Activated CD4-positive, CD25-positive, alpha-beta regulatory T cell treated with anti-CD3 and anti-CD28 coated beads, Interleukin-2, amount 50 U/mL, for 72 hours (primary cell): ENCODE measurements at regions not wholly inside any gene's neighbourhood (a gene's known extent, or its start where the extent isn't known, plus 50 kb on each side); places are given as distances from the start of the nearest gene placed in this dataset.

Source experiments
- DNase-seq: peaks from one replicate; pipeline ENCODE4 v3.0.0; 2021

DNA sequence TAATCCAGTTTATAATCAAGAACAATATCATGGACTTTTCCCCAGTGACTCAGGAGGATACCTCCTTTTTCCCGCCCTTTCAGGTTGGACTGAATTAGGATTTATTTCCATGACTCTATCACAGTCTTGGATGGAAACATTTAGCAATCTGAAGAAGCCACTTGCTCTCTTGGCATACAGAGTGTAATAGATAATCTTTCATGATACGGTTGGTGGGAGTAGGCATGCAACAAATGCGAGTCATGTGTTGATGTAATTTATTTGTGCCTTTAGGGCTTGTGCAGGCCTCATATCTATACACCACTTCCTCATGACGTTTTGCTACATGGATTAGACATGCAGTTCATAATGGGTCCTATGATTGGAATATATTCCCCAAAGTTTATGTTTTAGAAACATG is 54.2 kb upstream of the MCTP2 start:
- no peak for DNase-seq

DNA sequence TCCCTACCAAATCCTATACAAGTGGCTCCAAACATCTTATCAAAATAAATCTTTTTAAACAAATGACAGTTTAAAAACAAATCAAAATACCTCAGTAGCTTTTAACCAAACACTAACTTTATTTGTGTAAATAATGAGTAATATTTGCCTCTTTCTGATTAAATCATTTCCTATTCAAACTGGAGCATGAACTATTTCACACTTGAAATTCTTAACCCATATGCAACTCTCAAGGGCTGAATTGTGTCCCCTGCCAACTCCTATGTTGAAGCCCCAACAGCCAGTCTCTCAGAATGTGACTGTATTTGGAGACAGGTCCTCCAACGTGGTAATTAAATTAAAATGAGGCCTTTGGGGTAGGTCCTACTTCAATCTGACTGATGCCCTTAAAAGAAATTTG is 55.9 kb upstream of the MCTP2 start:
- DNase-seq = no peak

DNA sequence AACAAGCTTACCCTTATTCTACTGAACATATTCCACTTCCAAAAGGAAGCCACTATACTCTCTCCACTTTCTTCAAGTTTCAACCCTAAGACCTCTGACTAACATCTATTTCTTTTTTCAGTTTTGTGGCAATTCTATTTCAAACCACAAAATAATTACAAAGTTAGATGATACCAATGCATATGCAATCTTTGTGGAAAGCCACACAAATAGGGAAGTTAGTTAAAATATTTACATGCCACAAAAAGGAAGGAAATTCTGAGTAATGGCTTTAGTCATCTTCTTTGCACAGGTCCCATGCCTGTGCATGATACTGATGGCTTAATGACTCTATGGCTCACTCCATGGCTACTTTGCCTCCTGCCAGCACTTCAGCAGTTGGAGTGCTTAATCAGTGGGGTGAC is 57.0 kb upstream of the MCTP2 start:
- no peak for DNase-seq

DNA sequence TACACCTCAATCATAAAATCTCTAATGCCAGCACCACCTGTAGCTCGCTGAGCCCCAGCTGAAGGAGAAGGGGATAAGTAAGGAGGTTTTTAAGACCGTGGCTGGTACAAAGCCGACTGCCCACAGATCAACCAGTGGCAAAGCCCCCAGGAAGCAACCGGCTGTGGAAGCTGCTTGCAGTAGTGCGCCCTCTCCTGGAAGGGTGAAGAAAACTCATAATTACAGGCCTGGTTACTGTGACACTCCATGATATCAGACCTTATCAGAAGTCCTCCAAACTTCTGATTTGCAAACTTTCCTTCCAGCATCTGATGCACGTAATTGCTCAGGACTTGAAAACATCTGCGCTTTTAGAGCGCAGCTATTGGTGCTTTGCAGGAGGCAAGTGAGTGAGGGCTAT is 63.1 kb upstream of the MCTP2 start:
- DNase-seq = no peak

DNA sequence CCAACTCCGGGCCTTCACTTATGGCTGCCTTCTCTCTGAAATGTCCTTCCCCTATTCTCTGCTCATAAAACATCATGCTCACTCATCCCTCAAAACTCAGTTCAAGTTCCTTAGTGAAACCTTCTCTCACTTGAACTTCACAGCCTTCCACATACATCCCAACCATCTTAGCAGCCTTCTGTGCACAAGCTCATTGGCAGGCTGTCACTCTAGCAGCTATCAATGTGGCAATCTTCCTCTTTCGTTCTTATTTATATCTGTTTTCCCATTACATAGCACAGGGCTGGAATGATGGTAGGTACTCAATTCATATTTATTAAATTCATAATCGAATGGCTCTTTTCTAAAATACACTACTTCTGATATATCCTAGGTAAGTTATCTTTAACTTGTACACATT is 66.4 kb upstream of the MCTP2 start:
- DNase-seq = no peak

DNA sequence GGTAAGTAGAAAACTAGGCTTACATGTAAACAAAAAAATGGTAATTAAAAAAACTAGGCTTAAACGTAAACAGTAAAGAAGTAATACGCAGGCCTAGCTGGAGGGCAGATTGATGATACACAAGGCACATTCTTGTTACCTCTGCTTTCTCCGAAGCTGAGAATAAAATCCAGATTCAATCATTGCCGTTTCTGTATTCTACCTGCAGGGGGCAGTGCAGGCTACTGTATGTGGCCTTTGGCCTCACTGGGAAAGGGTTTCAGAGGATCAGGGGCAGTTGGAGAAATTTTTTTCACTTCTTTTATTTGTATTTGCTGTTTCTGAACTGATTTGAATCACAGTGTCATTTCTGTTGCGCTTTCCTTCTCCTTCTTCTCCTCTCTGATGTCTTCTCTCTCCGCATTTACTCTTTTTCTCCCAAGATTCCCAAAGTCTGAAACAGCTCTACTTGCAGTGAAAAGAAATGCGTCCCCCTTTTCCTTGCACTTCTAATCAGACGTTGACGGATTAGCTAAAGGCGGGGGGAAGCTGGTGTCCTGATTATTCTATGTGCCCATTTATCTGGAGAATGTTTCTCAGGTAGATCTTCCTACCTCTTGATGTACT is 67.1 kb upstream of the MCTP2 start:
- DNase-seq = peak; percentile 52

DNA sequence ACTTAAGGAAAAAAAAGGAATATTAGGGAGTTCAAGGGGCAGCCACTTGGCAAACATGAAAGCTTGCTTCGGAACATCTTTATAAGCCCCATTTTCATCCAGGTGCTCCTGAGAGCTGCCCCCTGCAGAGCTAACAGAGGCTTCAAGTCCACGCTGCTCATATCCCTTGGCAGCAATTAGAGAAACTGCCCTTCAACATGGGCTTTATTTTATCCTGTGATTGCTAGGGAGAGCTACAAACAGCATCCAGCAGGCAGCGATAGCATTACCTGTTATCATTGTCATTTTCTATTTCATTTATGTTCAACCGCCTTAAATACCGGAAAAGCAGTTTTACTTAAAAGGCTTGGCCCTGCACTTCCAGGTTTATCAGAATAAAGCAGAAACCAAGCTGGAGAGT is 68.4 kb upstream of the MCTP2 start:
- DNase-seq = no peak

DNA sequence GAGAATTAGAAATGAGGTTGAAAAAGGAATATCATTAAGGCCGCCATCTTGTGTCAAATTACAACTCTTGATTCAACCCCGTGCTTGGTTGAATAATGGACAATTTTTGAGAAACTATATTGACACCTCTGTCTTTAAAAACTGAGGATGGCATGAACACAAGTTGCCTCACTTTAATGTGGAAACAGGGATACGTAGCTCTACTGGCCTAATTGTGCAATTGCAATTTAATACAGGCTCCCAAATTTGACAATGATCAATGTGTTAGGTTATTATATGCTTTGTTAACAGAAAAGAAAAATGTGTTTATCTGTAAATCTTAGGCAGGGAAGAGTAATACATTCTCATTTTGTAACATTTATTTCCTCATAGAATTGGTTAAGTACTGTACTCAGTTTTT is 77.1 kb upstream of the MCTP2 start:
- no peak for DNase-seq

DNA sequence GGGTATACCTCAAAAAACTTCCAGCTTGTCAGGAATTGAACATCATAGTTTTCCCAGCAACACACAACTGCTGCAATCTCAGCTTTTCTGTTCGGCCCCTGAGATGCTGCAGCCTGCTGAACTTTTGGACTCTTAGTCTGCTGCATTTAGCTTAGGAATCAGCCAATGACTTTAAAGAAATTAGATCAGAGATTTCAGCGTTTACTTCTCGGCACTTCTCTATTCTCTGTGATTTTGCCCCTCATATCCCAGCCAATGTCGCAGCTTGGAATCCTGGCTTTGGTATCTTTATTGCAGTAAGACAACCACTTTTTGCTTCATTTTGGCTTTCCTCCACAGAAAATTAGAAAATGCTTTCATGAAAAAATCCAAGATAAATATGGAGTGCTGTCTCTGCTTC is 86.3 kb upstream of the MCTP2 start:
- no peak for DNase-seq

DNA sequence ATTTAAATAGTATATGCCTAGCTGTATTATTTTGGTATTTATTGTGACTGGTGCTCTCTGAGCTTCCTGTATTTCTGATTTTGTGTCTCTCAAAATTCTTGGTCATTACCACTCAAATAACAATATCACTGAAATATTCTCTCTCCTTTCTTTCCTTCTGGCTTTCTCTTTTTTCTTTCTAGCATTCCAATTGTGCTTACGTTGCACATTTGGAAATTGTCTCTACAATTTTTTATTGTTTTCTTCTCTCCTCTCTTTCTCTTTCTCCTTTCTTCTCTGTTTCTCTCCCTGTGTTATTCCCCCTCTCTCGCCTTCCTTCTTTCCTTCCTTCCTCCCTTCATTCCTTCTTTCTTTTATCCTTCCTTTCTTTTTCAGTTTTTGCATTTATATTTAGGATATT is 89.6 kb upstream of the MCTP2 start:
- no peak for DNase-seq

DNA sequence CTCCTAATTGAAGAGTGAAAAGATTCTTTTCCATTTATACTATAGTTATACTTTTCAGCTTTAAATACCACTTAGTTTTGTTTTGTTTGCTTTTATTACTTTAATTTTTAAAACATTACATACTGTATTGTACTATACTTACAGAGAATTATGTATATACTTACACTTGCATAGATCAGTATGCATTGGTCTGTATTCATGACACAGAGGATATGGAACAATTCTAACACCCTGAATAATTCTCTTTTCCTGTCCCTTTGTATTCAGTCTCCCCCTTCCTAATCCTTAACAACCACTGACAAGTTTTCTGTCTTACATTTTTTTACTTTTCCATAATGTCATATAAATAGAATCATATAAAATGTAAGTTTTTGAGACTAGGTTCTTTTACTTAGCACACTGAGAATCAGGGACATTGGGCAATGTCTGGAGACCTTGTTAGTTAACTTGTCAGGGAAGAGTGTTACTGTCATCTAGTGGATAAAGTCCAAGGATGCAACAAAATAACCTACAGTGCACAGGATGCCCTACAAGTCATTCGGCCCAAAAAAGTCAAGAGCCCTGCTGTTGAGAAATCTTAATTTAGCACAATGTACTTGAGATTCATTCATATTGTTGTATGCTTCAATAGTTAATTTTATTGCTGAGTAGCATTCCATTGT is 95.7 kb upstream of the MCTP2 start:
- no peak for DNase-seq

DNA sequence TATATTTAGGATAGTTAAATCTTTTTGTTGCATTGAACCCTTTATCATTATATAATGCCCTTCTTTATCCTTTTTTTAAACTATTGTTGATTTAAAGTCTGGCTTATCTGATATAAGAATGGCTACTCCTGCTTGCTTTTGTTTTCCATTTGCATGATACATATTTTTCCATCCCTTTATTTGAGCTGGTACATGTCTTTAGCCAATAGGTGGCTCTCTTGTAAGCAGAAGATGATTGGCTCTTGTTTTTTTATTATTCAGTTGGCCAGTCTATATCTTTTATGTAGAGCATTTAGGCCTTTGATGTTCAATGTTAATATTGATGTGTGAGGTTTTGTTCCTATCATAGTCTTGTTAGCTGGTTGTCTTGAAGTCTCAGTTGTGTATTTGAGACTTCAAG is 99.5 kb upstream of the MCTP2 start:
- DNase-seq = no peak

DNA sequence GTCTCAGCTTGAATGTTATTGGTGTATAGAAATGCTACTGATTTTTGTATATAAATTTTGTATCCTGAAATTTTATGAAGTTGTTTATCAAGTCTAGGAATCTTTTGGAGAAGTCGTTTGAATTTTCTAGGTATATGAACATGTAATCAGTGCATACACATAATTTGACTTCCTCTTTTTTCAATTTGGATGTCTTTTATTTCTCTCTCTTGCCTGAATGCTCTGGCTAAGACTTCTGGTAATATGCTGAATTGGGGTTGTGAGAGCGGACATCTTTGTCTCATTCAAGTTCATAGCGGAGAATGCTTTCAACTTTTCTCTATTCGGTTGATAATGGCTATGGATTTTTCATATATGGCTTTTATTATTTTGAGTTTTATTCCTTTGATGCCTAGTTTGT is 100.9 kb upstream of the MCTP2 start:
- no peak for DNase-seq

DNA sequence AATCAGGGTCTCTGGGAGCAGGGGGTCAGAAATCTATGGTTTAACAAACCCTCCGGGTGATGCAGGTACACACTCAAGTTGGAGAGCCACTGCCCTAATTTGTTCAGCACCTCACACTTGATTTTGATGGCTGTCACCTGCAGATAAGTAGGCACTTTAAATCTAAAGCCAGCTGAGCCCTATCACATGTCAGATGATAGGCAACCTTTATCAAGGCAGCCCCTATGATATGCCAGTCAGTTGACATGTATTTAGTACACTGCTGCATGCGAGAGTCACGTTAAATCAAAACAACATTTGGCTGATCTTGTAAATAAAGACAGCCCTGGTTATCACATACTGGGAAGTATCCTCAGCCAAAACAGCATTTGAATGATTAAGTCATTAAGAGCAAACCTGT is 104.4 kb upstream of the MCTP2 start:
- DNase-seq = no peak

DNA sequence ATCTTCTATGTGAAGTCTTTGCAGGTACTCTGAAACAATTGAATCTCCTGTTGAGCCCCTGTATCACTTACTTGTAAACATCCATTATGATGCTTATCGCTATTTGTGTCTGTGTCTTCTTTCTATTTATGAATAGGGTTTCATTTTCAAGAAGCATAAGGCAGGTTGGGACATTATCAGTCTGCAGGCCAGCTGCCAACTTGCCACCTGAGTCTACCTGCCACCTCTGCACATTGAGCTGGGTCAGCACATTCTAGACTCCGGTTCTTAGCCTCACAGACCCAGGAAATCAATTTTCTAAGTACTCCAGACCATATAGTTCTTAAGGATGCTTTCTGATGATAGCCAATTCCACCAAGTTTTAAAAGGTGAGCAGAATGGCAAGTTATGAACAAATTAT is 105.7 kb upstream of the MCTP2 start:
- DNase-seq = no peak

DNA sequence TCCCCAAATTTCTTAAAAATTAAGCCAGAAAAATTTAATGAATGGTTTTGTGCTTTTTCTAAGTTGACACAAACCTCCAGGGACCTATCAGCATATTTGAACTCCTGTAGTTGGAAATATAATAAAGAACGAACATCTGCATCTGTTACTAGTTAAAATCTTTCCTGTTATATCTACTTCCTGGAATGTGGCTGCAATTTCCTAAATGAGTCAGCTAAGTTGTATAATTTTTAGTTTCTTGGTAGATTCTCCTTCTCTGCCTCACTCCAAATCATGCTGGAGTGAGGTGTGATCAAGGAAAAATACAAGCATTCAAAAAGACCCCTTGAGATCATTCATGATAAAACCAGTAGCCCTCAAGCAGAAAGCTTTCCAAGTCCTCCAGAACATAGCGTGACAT is 106.2 kb upstream of the MCTP2 start:
- no peak for DNase-seq

DNA sequence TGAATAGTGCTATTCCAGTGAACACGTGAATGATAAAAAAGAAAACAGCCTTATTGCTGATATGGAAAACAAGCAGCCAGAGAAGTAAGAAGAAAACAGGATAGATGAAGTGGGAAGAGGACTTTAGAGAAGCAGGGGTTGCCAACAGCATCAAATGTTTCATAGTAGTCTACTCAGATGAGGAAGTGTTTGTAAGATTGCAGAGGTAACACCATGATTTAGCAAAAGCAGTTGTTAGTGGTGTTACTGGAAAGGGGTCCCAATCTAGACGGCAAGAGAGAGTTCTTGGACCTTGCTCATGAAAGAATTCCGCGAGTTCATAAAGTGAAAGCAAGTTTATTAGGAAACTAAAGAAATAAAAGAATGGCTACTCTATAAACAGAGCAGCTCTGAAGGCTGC is 108.8 kb upstream of the MCTP2 start:
- DNase-seq = no peak

DNA sequence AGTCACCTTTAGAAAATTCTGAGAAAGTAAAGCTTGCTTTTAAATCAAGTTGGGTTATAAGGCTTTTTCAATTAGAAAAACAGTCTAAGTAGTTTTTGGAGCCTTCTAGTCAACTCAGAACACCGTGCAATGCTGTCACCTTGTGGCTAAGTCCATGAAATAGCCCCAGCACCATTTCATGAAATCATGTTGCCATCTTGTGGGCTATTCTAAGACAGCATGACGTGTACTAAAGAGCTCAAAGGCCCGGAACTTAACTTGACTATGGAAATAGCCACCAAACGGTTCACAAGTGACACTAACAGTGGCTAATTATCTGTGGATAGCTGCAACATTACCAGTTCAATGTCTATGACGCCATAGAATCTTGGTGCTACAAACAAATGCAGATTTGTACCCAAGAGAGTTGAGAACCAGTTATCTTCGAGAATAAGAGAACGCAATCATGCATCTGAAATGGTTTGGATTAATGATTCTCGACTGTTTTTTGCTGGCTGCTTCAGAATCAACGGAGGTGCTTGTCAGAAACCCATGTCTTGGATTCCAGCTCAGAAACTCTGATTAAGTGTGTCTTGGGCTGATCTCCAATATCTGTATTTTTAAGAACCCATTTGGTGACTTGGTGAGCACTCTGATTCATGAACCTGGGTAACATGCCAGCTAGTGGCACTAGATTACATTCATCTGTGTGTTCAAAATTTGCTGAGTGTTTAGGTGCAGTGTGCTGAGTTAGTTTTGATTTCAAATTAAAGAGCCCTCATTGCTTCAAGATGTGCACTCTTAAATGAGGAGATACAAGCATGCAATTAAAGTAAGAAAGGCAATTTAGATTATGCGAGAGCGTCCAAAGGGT is 111.2 kb upstream of the MCTP2 start:
- DNase-seq = no peak

DNA sequence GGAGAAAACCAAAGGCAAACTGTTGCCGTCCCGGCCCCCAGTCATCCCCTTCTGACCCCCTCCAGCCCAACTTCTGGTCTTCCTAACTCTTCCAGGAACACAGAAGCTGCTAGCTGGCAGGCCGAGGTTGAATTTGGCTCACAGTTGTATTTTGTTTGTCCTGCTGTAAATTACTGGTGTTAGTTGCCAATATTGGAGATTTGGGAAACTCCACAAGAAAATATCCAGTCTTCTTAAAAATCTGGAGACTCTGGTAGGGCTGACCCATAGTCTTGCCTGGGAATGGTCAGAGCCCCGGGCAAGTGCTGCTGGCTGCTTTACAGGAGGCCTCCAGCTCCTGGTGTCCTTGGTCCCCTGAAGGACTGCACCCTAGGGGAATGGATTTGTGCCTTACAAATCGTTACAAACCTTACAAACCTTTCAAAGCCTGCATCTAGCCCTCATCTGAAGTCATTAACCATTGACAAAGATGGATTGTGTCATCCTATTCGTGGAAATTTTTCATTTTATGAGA is 112.0 kb upstream of the MCTP2 start:
- DNase-seq = no peak

DNA sequence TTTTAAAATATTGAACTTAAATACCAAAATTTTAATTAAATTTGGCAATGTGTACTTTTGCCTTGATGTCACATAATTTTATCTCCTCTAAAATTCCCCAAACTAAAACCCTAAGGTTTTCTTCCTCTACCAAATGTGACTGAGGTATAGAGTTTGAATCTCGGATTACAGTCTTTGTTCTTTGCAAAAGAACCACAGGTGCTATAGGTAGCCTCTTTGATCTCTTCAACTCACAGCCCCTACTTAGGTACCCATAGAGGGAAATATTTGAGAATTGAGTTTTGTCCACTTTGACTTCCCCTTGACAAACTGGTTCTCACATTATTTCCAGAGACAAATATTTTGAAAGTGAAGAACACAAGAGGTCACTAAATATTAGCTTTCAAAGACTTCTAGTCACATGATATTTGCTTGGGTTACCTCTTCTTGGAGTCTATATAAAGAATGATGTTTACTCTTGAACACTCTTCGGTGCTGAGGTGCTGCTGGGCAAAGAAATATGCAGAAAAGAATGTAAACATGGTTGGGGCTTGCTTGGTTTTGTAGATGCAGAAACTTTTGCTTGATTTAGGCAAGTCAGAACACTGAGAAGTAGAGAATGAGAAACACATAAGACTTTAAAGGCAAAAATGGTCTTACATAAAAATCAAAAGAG is 120.8 kb upstream of the MCTP2 start:
- DNase-seq = no peak

DNA sequence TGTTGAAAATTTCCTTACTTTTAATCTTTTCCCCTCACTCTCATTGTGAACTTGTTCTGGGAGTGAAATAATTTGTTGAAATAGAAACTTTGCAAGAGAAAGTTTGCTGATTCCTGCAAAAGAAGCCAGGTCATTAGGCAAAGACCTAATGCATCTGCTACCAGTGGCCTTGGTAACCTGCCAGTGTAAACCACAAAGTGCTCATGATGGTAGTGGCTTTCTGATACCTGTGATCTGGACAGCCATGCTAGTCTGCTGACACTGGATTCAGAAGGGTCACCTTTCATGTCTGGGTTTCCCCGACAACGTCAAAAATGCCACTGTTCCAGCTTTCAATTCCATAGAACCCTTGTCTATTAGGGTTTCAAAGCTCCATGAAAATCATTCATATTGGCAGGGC is 123.7 kb upstream of the MCTP2 start:
- no peak for DNase-seq

DNA sequence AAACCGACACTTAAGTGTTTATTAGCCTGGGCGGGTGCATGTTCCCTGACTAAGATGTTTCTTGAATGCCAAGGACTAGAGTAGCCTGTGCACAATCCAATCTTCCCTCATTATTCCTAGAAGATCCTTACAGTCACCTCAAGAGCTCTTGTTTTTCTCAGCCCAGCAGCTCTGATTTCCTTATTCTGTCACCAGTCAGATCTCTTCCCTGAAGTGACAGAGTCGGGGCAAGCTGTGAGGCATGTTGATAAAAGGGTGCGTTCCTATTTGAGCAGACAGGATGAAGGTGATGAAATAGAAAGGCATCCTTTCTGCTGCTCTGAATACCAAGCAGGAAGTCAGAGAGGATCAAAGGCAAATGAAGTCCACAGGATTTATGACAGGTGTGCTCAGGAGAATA is 125.6 kb upstream of the MCTP2 start:
- DNase-seq = no peak

DNA sequence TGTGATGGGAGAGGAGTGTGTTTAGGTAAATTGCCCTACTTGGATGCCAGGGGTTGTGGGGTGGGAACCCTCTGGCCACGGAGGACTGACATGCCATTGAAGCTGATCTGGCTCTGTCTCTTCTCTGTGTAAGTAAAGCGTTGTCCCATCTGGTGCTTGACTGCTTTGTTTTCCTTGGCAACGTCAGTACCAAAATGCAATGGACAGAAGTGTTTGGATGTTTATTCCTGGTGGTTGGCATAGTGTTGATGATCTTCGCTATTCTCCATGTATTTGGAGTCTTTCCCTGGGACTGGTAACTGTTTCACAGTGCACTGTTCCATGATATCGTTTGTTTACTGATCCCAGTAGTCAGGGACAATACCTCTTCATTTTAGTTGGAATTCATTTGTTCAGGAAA is 130.5 kb upstream of the MCTP2 start:
- DNase-seq = no peak

DNA sequence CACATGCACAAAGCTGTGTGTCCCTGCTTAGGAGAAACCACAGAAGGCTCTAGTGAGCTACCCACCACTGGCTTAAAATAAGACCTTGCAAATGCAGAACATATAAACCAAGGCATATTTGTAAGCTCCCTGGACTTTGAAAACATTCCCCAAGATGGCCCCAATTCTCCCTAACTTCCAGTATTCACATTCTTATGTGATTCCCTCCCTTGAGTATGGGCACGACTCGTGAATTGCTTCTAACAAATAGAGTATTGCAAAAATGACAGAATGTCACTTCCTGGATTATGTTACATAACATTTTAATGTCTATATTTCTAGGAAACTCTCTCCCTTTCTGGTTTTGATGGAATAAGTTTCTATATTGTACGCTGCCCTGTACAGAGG is 131.8 kb upstream of the MCTP2 start:
- no peak for DNase-seq
